ENCODE measurements at regions not wholly inside any gene's neighbourhood (a gene's known extent, or its start where the extent isn't known, plus 50 kb on each side); places are given as distances from the start of the nearest gene placed in this dataset.

DNA sequence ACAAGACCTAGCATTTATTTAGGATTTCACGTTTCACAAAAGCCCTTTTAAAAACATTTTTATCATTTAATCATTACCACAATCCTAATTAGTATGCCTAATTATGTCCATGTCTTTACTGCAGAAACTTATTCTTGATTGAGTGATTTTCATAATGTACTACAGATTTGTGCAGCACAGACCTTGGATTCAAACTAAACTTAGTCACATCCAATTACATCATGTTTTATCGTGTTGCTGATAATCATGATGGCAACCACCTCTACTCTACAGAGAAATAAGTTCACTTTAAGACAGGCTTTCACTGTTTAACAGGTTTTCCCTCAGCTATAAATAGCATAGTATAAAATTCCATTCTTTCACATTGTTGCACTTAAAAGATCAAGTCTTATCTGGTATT lies 240.9 kb upstream of the RFC3 start:
- no peaks in the 10 kb centered on the region for H3K9me3 ChIP-seq
- peaks cover 5% of the 10 kb centered on the region for H3K4me1 ChIP-seq
- WGBS: 25% methylated on average over 2 of the region's 2 CpGs
- H3K4me3 ChIP-seq: no peak overlapping the region
- no peak overlapping the region for H3K27ac ChIP-seq
- no peaks in the 10 kb centered on the region for H3K36me3 ChIP-seq
- TF ChIP-seq EP300 (IDR thresholded peaks at IDR 0.05): no peak
- TF ChIP-seq POLR2A (IDR thresholded peaks at IDR 0.05): no peak
- TF ChIP-seq, protein P1, sequence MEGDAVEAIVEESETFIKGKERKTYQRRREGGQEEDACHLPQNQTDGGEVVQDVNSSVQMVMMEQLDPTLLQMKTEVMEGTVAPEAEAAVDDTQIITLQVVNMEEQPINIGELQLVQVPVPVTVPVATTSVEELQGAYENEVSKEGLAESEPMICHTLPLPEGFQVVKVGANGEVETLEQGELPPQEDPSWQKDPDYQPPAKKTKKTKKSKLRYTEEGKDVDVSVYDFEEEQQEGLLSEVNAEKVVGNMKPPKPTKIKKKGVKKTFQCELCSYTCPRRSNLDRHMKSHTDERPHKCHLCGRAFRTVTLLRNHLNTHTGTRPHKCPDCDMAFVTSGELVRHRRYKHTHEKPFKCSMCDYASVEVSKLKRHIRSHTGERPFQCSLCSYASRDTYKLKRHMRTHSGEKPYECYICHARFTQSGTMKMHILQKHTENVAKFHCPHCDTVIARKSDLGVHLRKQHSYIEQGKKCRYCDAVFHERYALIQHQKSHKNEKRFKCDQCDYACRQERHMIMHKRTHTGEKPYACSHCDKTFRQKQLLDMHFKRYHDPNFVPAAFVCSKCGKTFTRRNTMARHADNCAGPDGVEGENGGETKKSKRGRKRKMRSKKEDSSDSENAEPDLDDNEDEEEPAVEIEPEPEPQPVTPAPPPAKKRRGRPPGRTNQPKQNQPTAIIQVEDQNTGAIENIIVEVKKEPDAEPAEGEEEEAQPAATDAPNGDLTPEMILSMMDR (IDR thresholded peaks at IDR 0.05): no peak
- TF ChIP-seq POLR2AphosphoS5 (IDR thresholded peaks at IDR 0.05): no peak
- no peak for DNase-seq (ENCODE audit: low spot score in 2 of 2)
- H3K27me3 ChIP-seq: no peaks in the 10 kb centered on the region

DNA sequence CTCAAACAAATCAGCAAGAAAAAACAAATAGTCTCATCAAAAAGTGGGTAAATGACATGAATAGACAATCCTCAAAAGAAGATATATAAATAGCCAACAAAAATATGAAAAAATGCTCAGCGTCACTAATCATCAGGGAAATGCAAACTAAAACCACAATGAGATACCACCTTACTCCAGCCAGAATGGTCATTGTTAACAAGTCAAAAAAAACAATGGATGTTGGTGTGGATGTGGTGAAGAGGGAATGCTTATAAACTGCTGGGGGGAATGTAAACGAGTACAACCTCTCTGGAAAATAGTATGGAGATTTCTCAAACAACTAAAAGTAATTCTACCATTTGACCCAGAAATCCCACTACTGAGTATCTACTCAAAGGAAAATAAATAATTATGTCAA lies 239.2 kb upstream of the RFC3 start:
- no peak for DNase-seq (ENCODE audit: low spot score in 2 of 2)
- no peaks in the 10 kb centered on the region for H3K9me3 ChIP-seq
- no peaks in the 10 kb centered on the region for H3K36me3 ChIP-seq
- WGBS: 82% methylated on average over 2 of the region's 2 CpGs
- peaks cover 5% of the 10 kb centered on the region for H3K4me1 ChIP-seq
- H3K27ac ChIP-seq: no peak overlapping the region
- no peak overlapping the region for H3K4me3 ChIP-seq
- H3K27me3 ChIP-seq: no peaks in the 10 kb centered on the region
- no peak for TF ChIP-seq EP300 (IDR thresholded peaks at IDR 0.05)
- TF ChIP-seq, protein P1 (IDR thresholded peaks at IDR 0.05): no peak
- no peak for TF ChIP-seq POLR2AphosphoS5 (IDR thresholded peaks at IDR 0.05)
- TF ChIP-seq POLR2A (IDR thresholded peaks at IDR 0.05): no peak

DNA sequence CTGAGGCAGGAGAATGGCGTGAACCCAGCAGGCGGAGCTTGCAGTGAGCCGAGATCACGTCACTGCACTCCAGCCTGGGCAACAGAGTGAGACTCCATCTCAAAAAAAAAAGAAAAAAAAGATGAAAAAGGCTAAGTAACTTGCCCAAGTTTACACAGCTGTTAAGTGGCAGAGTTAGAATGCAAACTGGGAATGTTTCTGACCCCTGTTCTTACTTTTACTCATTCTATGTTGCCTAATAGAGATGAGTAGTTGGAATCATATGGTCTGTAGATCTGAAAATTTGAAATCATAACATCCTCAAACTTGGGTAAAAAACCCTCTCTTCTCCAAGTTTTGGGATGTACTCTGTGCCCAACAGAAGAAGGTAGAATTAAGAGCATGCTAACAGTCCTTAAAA lies 235.8 kb upstream of the RFC3 start:
- TF ChIP-seq, protein P1 (IDR thresholded peaks at IDR 0.05): no peak
- TF ChIP-seq POLR2A (IDR thresholded peaks at IDR 0.05) (no peak), EP300 (IDR thresholded peaks at IDR 0.05) (no peak), POLR2AphosphoS5 (IDR thresholded peaks at IDR 0.05) (no peak)
- no peaks in the 10 kb centered on the region for H3K27me3 ChIP-seq
- H3K4me1 ChIP-seq: peaks cover 1% of the 10 kb centered on the region
- H3K9me3 ChIP-seq: no peaks in the 10 kb centered on the region
- H3K36me3 ChIP-seq: no peaks in the 10 kb centered on the region
- DNase-seq (ENCODE audit: low spot score in 2 of 2): no peak
- H3K4me3 ChIP-seq: no peak overlapping the region
- H3K27ac ChIP-seq: no peak overlapping the region
- 96% methylated on average over 4 of the region's 4 CpGs for WGBS

DNA sequence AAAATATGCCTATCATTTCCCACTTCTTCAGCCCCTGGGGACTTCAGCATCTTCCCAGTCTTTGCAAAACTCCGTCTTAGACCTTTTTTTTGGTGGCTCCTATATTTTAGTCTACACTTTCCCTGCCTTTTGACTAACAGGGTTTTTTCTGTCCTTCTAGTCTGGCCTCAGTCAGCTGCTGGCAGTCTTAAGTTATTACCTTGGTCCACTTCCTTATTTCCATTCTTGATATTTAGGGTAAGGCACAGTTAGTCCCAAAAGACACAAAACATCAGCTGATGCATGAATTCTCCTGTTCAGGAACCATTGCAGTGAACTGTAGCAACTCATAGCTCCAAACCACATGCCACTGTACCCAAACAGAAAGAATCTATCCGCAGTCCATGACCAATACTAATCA lies 234.6 kb upstream of the RFC3 start:
- H3K36me3 ChIP-seq: no peaks in the 10 kb centered on the region
- WGBS: 92% methylated on average over 2 of the region's 2 CpGs

DNA sequence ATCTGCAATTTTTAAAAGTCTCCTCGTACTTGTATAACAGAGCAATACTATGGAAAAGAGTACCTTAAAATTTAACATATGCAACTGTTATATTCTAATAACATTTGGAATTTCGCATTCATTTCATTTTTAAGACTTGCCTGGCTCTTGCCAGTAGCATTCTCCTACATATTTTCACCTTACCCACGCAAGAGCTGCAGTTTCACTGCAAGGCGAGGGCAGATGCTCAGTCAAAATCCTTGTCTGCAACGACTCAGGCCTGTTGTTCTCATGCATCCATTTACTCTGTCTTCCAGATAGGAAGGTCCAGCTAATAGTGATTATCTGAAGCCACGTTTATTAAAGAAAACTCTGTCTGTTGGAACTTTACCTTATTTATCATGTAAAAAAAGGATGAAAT lies 227.0 kb upstream of the RFC3 start:
- H3K4me1 ChIP-seq: no peaks in the 10 kb centered on the region
- H3K27ac ChIP-seq: no peak overlapping the region
- 88% methylated on average over 6 of the region's 6 CpGs for WGBS
- no peaks in the 10 kb centered on the region for H3K9me3 ChIP-seq
- TF ChIP-seq, protein P1 (IDR thresholded peaks at IDR 0.05): no peak
- TF ChIP-seq POLR2AphosphoS5 (IDR thresholded peaks at IDR 0.05): no peak
- H3K27me3 ChIP-seq: no peaks in the 10 kb centered on the region
- no peak for DNase-seq (ENCODE audit: low spot score in 2 of 2)
- no peaks in the 10 kb centered on the region for H3K36me3 ChIP-seq
- H3K4me3 ChIP-seq: no peak overlapping the region

More for the DNA sequence above, 234.6 kb upstream of the RFC3 start:
- Histone ChIP-seq H3K4me1 (no peaks in the 10 kb centered on the region), H3K27me3 (no peaks in the 10 kb centered on the region), H3K27ac (no peak overlapping the region), H3K9me3 (no peaks in the 10 kb centered on the region), H3K4me3 (no peak overlapping the region)
- DNase-seq (ENCODE audit: low spot score in 2 of 2): no peak
- TF ChIP-seq POLR2AphosphoS5 (IDR thresholded peaks at IDR 0.05): no peak

DNA sequence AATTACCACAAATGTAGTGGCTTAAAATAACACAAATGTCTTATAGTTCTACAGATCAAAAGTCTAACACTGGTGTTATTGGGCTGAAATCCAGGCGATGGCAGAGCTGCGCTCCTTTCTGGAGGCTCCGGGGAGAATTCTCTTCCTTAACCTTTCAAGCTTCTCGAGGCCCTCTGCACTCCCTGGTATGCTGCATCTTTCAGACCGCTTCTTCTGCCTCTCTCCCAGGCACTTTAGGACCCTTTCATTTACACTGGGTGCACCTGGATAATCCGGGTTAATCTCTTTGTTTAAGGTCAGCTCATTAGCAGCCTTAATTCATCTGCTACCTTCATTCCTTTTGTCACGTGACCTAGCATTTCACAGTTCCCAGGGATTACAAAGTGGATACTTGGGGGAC lies 211.3 kb upstream of the RFC3 start:
- no peak for DNase-seq (ENCODE audit: low spot score in 2 of 2)
- 68% methylated on average over 7 of the region's 7 CpGs for WGBS
- TF ChIP-seq EP300 (IDR thresholded peaks at IDR 0.05) (no peak), POLR2A (IDR thresholded peaks at IDR 0.05) (no peak), POLR2AphosphoS5 (IDR thresholded peaks at IDR 0.05) (no peak)
- TF ChIP-seq, protein P1 (IDR thresholded peaks at IDR 0.05): no peak
- no peaks in the 10 kb centered on the region for H3K27me3 ChIP-seq
- H3K27ac ChIP-seq: no peak overlapping the region
- H3K4me3 ChIP-seq: no peak overlapping the region
- no peaks in the 10 kb centered on the region for H3K36me3 ChIP-seq
- H3K9me3 ChIP-seq: peaks cover 3% of the 10 kb centered on the region
- no peaks in the 10 kb centered on the region for H3K4me1 ChIP-seq
